ENCODE measurements at regions not wholly inside any gene's neighbourhood (a gene's known extent, or its start where the extent isn't known, plus 50 kb on each side); places are given as distances from the start of the nearest gene placed in this dataset.

DNA sequence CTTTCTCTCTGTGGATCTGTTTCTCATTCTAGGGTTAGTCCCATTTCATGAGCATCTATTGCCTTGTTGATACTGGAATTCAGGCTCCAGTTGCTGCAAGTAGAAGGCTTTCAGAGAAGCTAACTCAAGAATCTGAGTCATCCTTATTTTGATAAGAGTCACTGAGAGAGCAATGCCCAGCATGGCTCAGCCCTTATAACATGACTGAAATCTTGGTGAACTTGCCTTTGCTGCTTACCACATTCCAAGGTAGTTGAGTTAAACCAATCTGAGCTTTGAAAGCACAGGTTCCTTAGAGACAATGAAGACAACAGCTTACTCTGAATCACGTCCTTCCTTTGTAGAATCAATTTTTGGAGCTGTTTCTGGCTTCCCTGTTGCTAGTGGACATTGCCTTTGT lies 53.6 kb upstream of the CHCHD3 start (continued):
- TF ChIP-seq, protein P1, sequence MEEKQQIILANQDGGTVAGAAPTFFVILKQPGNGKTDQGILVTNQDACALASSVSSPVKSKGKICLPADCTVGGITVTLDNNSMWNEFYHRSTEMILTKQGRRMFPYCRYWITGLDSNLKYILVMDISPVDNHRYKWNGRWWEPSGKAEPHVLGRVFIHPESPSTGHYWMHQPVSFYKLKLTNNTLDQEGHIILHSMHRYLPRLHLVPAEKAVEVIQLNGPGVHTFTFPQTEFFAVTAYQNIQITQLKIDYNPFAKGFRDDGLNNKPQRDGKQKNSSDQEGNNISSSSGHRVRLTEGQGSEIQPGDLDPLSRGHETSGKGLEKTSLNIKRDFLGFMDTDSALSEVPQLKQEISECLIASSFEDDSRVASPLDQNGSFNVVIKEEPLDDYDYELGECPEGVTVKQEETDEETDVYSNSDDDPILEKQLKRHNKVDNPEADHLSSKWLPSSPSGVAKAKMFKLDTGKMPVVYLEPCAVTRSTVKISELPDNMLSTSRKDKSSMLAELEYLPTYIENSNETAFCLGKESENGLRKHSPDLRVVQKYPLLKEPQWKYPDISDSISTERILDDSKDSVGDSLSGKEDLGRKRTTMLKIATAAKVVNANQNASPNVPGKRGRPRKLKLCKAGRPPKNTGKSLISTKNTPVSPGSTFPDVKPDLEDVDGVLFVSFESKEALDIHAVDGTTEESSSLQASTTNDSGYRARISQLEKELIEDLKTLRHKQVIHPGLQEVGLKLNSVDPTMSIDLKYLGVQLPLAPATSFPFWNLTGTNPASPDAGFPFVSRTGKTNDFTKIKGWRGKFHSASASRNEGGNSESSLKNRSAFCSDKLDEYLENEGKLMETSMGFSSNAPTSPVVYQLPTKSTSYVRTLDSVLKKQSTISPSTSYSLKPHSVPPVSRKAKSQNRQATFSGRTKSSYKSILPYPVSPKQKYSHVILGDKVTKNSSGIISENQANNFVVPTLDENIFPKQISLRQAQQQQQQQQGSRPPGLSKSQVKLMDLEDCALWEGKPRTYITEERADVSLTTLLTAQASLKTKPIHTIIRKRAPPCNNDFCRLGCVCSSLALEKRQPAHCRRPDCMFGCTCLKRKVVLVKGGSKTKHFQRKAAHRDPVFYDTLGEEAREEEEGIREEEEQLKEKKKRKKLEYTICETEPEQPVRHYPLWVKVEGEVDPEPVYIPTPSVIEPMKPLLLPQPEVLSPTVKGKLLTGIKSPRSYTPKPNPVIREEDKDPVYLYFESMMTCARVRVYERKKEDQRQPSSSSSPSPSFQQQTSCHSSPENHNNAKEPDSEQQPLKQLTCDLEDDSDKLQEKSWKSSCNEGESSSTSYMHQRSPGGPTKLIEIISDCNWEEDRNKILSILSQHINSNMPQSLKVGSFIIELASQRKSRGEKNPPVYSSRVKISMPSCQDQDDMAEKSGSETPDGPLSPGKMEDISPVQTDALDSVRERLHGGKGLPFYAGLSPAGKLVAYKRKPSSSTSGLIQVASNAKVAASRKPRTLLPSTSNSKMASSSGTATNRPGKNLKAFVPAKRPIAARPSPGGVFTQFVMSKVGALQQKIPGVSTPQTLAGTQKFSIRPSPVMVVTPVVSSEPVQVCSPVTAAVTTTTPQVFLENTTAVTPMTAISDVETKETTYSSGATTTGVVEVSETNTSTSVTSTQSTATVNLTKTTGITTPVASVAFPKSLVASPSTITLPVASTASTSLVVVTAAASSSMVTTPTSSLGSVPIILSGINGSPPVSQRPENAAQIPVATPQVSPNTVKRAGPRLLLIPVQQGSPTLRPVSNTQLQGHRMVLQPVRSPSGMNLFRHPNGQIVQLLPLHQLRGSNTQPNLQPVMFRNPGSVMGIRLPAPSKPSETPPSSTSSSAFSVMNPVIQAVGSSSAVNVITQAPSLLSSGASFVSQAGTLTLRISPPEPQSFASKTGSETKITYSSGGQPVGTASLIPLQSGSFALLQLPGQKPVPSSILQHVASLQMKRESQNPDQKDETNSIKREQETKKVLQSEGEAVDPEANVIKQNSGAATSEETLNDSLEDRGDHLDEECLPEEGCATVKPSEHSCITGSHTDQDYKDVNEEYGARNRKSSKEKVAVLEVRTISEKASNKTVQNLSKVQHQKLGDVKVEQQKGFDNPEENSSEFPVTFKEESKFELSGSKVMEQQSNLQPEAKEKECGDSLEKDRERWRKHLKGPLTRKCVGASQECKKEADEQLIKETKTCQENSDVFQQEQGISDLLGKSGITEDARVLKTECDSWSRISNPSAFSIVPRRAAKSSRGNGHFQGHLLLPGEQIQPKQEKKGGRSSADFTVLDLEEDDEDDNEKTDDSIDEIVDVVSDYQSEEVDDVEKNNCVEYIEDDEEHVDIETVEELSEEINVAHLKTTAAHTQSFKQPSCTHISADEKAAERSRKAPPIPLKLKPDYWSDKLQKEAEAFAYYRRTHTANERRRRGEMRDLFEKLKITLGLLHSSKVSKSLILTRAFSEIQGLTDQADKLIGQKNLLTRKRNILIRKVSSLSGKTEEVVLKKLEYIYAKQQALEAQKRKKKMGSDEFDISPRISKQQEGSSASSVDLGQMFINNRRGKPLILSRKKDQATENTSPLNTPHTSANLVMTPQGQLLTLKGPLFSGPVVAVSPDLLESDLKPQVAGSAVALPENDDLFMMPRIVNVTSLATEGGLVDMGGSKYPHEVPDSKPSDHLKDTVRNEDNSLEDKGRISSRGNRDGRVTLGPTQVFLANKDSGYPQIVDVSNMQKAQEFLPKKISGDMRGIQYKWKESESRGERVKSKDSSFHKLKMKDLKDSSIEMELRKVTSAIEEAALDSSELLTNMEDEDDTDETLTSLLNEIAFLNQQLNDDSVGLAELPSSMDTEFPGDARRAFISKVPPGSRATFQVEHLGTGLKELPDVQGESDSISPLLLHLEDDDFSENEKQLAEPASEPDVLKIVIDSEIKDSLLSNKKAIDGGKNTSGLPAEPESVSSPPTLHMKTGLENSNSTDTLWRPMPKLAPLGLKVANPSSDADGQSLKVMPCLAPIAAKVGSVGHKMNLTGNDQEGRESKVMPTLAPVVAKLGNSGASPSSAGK (IDR thresholded peaks at IDR 0.05) = no peak
- TF ChIP-seq JUND (IDR thresholded peaks at IDR 0.05; ENCODE audit: borderline replicate concordance, low read depth, low read length) (peak; percentile 41; the same call in 1 of the 2 replicates), JUND (tag; IDR thresholded peaks at IDR 0.05; ENCODE audit: borderline replicate concordance, low read depth, low read length) (no peak; the same call in 2 of the 3 replicates), RBM22 (IDR thresholded peaks at IDR 0.05; ENCODE audit: low read depth, low read length, poor library complexity, severe bottlenecking) (no peak), KHSRP (IDR thresholded peaks at IDR 0.05) (no peak), NRF1 (conservative IDR thresholded peaks at IDR 0.05 in 1 of 2, IDR thresholded peaks at IDR 0.05 in 1 of 2) (no peak), NFE2 (IDR thresholded peaks at IDR 0.05; ENCODE audit: low read depth) (peak; percentile 35)
- TF ChIP-seq, protein P2, sequence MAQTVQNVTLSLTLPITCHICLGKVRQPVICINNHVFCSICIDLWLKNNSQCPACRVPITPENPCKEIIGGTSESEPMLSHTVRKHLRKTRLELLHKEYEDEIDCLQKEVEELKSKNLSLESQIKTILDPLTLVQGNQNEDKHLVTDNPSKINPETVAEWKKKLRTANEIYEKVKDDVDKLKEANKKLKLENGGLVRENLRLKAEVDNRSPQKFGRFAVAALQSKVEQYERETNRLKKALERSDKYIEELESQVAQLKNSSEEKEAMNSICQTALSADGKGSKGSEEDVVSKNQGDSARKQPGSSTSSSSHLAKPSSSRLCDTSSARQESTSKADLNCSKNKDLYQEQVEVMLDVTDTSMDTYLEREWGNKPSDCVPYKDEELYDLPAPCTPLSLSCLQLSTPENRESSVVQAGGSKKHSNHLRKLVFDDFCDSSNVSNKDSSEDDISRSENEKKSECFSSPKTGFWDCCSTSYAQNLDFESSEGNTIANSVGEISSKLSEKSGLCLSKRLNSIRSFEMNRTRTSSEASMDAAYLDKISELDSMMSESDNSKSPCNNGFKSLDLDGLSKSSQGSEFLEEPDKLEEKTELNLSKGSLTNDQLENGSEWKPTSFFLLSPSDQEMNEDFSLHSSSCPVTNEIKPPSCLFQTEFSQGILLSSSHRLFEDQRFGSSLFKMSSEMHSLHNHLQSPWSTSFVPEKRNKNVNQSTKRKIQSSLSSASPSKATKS (CRISPR knock-in tag; IDR thresholded peaks at IDR 0.05) = no peak
- TF ChIP-seq, protein P3, sequence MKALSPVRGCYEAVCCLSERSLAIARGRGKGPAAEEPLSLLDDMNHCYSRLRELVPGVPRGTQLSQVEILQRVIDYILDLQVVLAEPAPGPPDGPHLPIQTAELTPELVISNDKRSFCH (CRISPR knock-in tag; IDR thresholded peaks at IDR 0.05) = no peak
- TF ChIP-seq, protein P3 (tag; IDR thresholded peaks at IDR 0.05) = no peak
- TF ChIP-seq, protein P4, sequence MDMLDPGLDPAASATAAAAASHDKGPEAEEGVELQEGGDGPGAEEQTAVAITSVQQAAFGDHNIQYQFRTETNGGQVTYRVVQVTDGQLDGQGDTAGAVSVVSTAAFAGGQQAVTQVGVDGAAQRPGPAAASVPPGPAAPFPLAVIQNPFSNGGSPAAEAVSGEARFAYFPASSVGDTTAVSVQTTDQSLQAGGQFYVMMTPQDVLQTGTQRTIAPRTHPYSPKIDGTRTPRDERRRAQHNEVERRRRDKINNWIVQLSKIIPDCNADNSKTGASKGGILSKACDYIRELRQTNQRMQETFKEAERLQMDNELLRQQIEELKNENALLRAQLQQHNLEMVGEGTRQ (CRISPR knock-in tag; IDR thresholded peaks at IDR 0.05) = no peak
- TF ChIP-seq, protein P5, sequence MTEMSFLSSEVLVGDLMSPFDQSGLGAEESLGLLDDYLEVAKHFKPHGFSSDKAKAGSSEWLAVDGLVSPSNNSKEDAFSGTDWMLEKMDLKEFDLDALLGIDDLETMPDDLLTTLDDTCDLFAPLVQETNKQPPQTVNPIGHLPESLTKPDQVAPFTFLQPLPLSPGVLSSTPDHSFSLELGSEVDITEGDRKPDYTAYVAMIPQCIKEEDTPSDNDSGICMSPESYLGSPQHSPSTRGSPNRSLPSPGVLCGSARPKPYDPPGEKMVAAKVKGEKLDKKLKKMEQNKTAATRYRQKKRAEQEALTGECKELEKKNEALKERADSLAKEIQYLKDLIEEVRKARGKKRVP (CRISPR knock-in tag; IDR thresholded peaks at IDR 0.05) = no peak
